Effector memory CD4-positive, alpha-beta T cell (primary cell): ENCODE measurements at regions not wholly inside any gene's neighbourhood (a gene's known extent, or its start where the extent isn't known, plus 50 kb on each side); places are given as distances from the start of the nearest gene placed in this dataset.
"Not testable (repeated sequence)": the region's sequence is repeated elsewhere in the genome, so short reads cannot be mapped to it uniquely, and the experiment has no call there.

ENCODE experiments used
- DNase-seq, 3 donors: peaks; one replicate each; pipeline ENCODE4 v3.0.0-alpha.2; 2020
- H3K27ac ChIP-seq: 2 replicates; pipeline ENCODE4 v1.7.0; 2013; ENCODE audit warnings: mild to moderate bottlenecking, low read length, moderate library complexity; ENCODE audit not compliant: insufficient read depth, poor library complexity, severe bottlenecking
- H3K27me3 ChIP-seq: replicated peaks from 2 replicates; pipeline ENCODE4 v1.7.0; 2013; ENCODE audit warnings: mild to moderate bottlenecking, low read length; ENCODE audit not compliant: insufficient read depth, control insufficient read depth, poor library complexity, severe bottlenecking
- H3K36me3 ChIP-seq: 2 replicates; pipeline ENCODE4 v1.7.0; 2013; ENCODE audit warnings: mild to moderate bottlenecking, low read length, moderate library complexity; ENCODE audit not compliant: control insufficient read depth, insufficient read depth
- H3K4me1 ChIP-seq: 2 replicates; pipeline ENCODE4 v1.7.0; 2013; ENCODE audit warnings: low read length, mild to moderate bottlenecking; ENCODE audit not compliant: control insufficient read depth, insufficient read depth, poor library complexity, severe bottlenecking
- H3K4me3 ChIP-seq: 2 replicates; pipeline ENCODE4 v1.7.0; 2013; ENCODE audit warnings: low read length, low read depth, mild to moderate bottlenecking; ENCODE audit not compliant: insufficient read depth, poor library complexity, severe bottlenecking
- H3K9me3 ChIP-seq: 2 replicates; pipeline ENCODE4 v1.7.0; 2013; ENCODE audit warnings: mild to moderate bottlenecking, low read length, moderate library complexity; ENCODE audit not compliant: control insufficient read depth

DNA sequence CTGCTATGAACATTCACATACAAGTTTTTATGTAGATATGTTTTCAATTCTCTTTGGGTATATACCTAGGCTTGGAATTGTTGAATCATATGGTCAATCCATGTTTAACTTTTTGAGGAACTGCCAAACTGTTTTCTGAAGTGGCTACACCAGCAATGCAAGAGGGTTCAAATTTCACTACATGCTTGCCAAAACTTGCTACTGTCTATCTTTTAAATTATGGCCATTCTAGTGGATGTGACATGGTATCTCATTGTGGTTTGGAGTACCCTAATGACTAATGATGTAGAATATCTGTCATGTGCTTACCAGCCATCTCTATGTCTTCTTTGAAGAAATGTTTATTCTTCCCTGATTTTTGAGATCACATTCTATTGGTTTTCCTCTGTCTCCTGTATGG, 860.3 kb downstream of the DIAPH3 start:
- H3K4me1 ChIP-seq: no peaks in the 10 kb centered on the region
- H3K27me3 ChIP-seq: no peaks in the 10 kb centered on the region
- no peak for DNase-seq
- H3K27ac ChIP-seq: no peak overlapping the region
- H3K4me3 ChIP-seq: no peak overlapping the region
- no peaks in the 10 kb centered on the region for H3K9me3 ChIP-seq
- H3K36me3 ChIP-seq: no peaks in the 10 kb centered on the region

DNA sequence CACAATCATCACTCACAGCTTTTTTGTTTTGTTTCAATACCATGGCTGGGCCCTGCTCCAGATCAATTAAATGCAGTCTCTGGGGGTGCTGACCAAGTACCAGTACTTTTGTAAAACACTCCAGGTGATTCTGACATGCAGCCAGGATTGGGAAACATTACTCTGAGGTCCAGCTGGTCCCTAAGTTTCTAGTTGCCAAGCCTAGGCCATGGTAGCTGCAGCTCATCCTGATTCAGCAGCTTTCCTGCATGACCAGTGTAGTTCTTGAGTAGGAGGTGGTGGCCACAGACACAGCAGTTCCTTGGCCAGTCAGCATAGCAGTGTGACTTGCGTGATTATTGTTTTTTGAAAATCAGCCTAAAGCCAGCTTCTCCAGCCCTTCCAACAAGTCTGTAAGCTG, 859.1 kb downstream of the DIAPH3 start:
- Histone ChIP-seq H3K9me3 (no peaks in the 10 kb centered on the region), H3K4me1 (no peaks in the 10 kb centered on the region), H3K27me3 (no peaks in the 10 kb centered on the region), H3K4me3 (no peak overlapping the region), H3K36me3 (no peaks in the 10 kb centered on the region), H3K27ac (no peak overlapping the region)
- no peak for DNase-seq

DNA sequence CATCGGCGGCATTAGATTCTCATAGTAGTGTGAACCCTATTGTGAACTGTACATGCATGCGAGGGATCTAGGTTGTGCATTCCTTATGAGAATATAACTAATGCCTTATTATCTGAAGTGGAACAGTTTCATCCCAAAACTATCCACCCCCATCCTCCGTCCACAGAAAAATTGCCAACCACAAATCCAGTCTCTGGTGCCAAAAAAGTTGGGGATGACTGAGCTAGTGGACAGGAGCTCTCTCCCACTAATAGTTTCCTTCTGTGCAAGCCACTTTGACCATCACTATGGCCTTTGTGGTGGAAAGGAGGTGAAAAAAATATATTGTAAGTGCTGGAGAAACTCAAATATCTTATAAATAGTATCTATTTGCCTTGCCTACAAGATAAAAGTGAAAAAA, 857.8 kb downstream of the DIAPH3 start:
- no peak for DNase-seq
- Histone ChIP-seq H3K27me3 (no peaks in the 10 kb centered on the region), H3K9me3 (no peaks in the 10 kb centered on the region), H3K27ac (no peak overlapping the region), H3K4me3 (no peak overlapping the region), H3K36me3 (no peaks in the 10 kb centered on the region), H3K4me1 (no peaks in the 10 kb centered on the region)

DNA sequence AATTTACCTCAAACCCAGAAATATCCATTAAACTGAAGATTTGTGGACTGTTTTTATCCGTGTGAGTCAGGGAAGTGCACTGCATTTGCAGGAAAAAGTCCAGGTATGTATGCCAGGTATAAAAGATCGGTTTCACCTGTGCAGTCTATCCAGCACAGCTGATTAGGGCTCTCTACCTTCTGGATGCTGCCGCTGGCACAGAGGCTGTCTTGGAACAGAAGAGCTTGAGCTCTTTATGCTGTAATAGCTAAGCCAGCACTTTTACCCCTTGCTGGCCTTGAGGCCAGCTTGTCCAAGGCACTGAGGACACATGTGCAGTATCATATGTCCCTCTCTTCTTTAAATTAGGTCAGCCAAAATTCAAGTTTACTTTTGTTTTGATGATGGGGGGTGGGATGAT, 851.0 kb downstream of the DIAPH3 start:
- Histone ChIP-seq H3K36me3 (no peaks in the 10 kb centered on the region), H3K27ac (no peak overlapping the region), H3K27me3 (no peaks in the 10 kb centered on the region), H3K4me1 (no peaks in the 10 kb centered on the region), H3K4me3 (no peak overlapping the region), H3K9me3 (no peaks in the 10 kb centered on the region)
- DNase-seq: no peak

DNA sequence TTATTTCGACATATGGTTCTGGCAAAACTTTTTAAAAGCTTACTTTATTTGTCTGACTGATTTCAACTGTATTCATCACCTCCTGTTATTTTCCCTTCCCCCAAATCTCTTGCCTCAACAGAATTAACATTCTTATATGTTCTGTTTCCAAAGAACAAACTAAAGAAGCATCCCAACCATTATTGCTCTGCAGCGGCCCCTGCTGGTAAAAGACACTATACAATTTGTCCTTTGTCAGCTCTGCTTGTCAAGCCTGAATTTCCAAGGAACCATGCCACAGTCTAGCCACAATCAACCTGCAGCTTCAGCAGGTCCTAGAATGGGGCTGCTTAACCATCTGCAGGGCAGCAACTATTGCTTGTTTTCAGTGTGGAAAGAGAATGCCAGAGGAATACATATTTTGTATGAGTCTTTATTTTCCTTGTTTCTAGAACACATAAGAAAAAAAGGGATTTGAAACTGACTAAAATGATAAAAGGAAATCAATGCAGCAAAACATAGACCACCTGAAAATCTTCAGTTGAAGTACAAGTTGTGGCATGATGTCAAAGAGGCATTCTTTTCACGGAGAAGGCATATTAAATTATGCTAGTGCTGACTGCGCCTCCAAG, 845.3 kb downstream of the DIAPH3 start:
- H3K27me3 ChIP-seq: no peaks in the 10 kb centered on the region
- no peaks in the 10 kb centered on the region for H3K4me1 ChIP-seq
- no peaks in the 10 kb centered on the region for H3K9me3 ChIP-seq
- no peaks in the 10 kb centered on the region for H3K36me3 ChIP-seq
- no peak overlapping the region for H3K27ac ChIP-seq
- DNase-seq: peak in 1 of 3 donors; percentile 20
- no peak overlapping the region for H3K4me3 ChIP-seq

DNA sequence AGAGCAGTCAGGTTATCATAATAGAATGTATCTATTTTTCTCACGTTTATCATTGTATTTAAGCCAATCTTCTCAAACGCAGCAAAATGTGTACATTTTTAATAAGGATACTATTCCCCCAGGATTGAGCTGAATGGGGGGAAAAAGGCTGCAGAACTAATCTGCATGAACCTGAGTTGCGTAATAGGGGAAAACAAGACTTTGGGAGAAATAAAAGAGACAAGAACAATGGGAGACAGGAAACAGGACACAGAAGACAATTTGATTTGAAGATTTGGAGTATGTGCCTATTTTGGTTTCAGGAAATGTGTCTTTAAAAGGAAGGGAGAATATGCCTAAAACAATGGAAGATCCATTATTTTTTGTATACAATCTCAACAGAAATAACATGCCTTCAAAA, 844.5 kb downstream of the DIAPH3 start:
- no peaks in the 10 kb centered on the region for H3K9me3 ChIP-seq
- H3K27ac ChIP-seq: no peak overlapping the region
- no peaks in the 10 kb centered on the region for H3K36me3 ChIP-seq
- H3K4me3 ChIP-seq: no peak overlapping the region
- no peaks in the 10 kb centered on the region for H3K27me3 ChIP-seq
- H3K4me1 ChIP-seq: no peaks in the 10 kb centered on the region
- no peak for DNase-seq

DNA sequence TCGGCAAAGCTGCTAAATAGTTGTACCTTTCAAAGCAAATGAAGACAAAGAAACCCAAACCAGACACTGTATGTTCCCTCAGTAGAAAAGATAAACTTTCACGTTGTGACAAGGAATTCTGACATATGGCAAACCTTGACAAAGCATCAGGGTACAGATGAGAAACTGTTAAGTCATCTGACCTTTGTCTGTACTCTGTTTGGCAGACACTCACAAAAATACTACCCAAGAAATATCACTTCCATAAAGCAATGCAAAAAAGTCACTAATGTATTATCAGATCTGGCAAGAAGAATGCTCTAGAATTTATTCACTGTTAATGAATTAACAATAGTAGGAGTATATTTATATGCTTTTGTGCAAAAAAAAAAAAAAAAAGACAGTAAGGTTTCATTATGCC, 843.7 kb downstream of the DIAPH3 start:
- H3K4me3 ChIP-seq: no peak overlapping the region
- H3K4me1 ChIP-seq: no peaks in the 10 kb centered on the region
- H3K36me3 ChIP-seq: no peaks in the 10 kb centered on the region
- H3K27me3 ChIP-seq: no peaks in the 10 kb centered on the region
- H3K9me3 ChIP-seq: no peaks in the 10 kb centered on the region
- no peak overlapping the region for H3K27ac ChIP-seq
- DNase-seq: no peak

DNA sequence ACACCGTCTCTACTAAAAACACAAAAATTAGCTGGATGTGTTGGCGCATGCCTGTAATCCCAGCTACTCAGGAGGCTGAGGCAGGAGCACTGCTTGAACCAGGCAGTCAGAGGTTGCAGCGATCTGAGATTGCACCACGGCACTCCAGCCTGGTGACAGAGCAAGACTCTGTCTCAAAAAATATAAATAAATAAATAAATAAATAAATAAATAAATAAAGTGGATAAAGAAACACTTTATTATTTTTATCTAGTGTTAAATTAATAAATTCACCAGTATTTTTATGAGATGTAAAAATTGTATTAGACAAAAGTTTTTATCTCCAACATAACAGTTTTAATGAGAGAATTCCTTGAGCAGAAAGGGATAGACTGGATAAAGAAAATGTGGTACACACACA, 839.3 kb downstream of the DIAPH3 start:
- H3K9me3 ChIP-seq, H3K27ac ChIP-seq, H3K4me1 ChIP-seq, DNase-seq, H3K27me3 ChIP-seq, H3K4me3 ChIP-seq, H3K36me3 ChIP-seq: not testable (repeated sequence)

DNA sequence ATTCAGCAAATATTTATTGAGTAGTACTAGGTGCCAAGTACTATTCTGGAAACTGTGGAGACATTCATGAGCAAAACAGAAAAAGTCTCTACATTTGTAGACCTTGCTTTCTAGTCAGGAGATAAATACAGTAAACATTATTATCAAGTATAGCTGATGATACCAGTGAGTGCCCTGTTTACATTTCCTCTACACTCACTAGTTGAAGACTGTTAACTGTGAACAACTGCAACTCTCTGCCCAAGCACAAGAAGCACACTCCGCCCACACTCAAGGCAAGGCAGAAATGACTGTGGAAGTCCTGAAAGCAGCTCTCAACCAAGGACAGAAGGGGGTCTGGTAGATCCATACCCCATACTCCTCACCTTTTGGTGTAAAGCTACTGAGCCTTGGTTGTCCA, 837.0 kb downstream of the DIAPH3 start:
- no peak overlapping the region for H3K27ac ChIP-seq
- no peaks in the 10 kb centered on the region for H3K27me3 ChIP-seq
- DNase-seq: no peak
- no peaks in the 10 kb centered on the region for H3K36me3 ChIP-seq
- no peaks in the 10 kb centered on the region for H3K4me1 ChIP-seq
- H3K4me3 ChIP-seq: no peak overlapping the region
- H3K9me3 ChIP-seq: no peaks in the 10 kb centered on the region

DNA sequence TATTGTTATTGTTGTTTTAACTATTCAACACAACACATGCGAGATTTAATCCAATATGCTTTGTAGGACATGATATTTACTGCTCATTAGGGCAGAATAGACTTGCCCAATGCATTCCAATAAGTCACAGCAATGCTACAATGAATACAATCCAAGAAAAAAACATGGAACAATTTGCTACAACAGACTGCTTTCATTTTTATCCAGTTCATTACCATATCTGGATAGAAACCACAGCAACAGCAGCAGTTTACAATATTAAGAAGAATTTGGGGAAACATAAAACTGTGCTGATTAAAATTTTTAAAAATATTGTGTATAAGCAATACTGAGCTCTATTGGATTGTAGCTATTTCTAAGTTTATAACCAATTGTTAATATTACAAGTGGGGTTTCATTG, 833.0 kb downstream of the DIAPH3 start:
- Histone ChIP-seq H3K4me3 (no peak overlapping the region), H3K4me1 (no peaks in the 10 kb centered on the region), H3K27ac (no peak overlapping the region), H3K9me3 (no peaks in the 10 kb centered on the region), H3K36me3 (no peaks in the 10 kb centered on the region), H3K27me3 (no peaks in the 10 kb centered on the region)
- DNase-seq: no peak

DNA sequence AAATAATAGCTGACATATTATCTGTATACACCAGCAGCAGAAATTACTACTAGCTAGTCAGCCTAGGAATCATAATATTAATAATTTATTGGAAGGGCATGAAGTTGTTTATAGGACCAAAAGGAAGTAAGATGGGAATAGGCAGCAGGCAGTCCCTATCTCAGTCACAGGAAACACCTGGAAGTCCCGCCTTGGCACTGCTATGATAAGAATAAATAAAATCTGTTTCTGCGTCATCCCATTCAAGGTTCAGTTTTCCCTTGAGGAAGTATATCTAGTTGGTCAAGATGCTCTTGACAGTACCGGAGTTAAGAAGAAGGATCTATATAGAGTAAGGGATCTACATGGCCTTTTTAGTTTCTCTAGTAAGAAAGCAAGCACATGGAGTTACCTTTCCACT, 830.8 kb downstream of the DIAPH3 start:
- H3K27ac ChIP-seq: no peak overlapping the region

More for the DNA sequence above, 830.8 kb downstream of the DIAPH3 start:
- DNase-seq: no peak
- no peaks in the 10 kb centered on the region for H3K4me1 ChIP-seq
- no peak overlapping the region for H3K4me3 ChIP-seq
- no peaks in the 10 kb centered on the region for H3K9me3 ChIP-seq
- no peaks in the 10 kb centered on the region for H3K27me3 ChIP-seq
- no peaks in the 10 kb centered on the region for H3K36me3 ChIP-seq
